HG03457 (cell line): ENCODE measurements at regions not wholly inside any gene's neighbourhood (a gene's known extent, or its start where the extent isn't known, plus 50 kb on each side); places are given as distances from the start of the nearest gene placed in this dataset.

Source experiments
- ATAC-seq: cut with Tn5 transposase; IDR thresholded peaks from one replicate; pipeline ENCODE4 v1.9.1; 2021; ENCODE audit warnings: moderate number of reproducible peaks; ENCODE audit not compliant: unreplicated experiment

GRCh38 chr10:44301781-44302355 lies 83.0 kb downstream of the CXCL12 start:
- ATAC-seq: no peak

DNA sequence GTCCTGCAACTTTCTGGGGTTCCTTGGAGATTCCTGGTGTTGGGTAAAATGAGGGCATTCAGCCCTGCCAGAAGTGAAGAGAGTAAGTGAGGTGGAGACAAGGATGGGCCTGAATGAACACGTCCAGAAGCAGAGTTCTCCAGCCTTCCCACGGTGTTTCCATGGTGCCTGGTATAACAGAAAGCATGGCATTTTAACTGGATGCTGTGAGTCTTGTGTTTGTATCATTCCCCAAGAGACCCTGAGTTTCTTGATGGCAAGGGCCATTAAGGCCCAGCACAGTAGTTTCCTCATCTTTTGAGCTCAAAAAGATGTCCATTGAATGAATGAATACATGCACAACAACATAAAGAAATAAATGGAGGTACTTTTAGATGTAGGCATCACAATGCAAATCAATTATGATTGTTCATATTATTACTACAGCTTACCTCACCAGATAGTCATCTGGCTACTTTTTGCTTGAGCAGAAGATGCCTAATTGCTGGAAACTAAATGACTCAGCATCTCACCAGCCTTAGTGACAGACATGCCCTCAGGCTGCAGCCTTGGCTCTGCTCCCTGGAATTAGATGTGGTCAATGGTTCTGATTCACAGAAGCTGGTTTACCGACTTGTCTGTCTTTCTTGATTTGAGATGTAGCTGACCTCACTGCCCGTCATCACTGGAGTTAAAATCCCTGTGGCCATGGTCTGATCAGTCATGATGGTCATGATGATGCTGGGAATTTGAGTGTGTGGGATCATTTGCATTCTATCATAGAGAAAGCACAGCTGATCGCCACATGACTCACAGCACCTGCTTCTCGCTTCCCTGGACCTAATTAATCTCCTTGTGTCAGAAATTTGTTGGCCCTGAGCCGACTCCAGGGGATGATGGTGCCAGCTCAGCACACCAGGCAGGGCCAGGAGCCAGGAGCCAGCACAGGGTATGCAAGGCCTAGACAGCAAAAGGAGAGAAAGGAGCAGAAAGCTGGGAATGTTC lies 83.9 kb downstream of the CXCL12 start:
- ATAC-seq: no peak

- ATAC-seq: no peak
These were observed 86.2 kb downstream of the CXCL12 start for GRCh38 chr10:44298713-44299112.

GRCh38 chr10:44297963-44298362 lies 86.9 kb downstream of the CXCL12 start:
- no peak for ATAC-seq

- no peak for ATAC-seq
These were observed 89.2 kb downstream of the CXCL12 start for GRCh38 chr10:44295644-44296241.

DNA sequence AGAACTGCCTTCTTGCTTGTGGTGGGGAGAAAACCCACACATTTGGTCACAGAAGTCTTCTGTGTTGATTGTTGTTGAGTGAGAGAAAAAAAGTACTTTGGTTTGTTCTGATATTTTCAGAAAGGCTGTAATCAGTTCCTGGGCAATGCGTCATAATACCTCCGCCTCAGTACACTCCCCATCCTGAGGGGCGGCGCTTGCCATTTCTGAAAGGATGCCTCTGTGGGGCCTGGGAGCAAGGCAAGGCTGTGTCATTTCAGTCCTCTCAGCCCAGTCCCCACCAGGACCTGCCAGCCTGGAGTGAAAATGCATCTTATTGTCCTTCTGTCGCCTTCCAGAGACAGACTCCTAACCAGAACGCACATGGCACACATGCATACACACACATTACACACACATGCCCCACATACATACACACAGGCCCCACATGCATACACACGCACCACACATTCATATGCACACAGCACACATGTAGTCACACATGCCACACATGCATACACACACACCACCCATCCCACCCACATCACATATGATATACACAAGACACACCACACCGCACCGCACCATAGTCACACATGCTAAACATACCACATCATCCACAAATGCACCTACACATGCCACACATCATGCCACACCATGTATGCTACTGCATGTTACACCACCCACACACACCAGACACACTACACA lies 90.0 kb downstream of the CXCL12 start:
- ATAC-seq: no peak

DNA sequence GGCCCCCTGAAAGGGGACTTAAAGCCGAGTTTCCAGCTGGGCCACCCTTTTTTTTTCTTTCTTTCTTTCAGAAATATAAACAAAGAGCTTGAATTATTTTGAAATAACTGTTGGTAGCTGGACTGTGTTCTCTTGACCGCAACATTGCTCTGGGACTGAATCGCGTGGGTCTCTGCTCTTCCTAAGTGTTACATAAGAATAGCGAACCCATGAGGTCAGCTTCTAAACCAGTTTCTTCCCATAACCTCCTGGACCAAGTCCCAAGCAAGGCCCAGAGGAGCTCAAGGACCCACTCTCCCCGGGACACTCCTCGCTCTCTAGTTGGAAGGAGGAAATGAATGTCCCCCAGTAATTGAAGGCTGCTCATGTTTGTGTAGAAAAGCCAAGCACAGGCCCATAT lies 91.1 kb downstream of the CXCL12 start:
- no peak for ATAC-seq

- ATAC-seq: no peak
These were observed 91.6 kb downstream of the CXCL12 start for GRCh38 chr10:44293306-44293778.

GRCh38 chr10:44292390-44293002 lies 92.4 kb downstream of the CXCL12 start:
- ATAC-seq: no peak

- no peak for ATAC-seq
These were observed 93.8 kb downstream of the CXCL12 start for GRCh38 chr10:44291091-44291490.

- ATAC-seq: no peak
These were observed 95.8 kb downstream of the CXCL12 start for GRCh38 chr10:44289125-44289524.

- no peak for ATAC-seq
These were observed 97.5 kb downstream of the CXCL12 start for GRCh38 chr10:44287408-44287807.

- no peak for ATAC-seq
These were observed 100.5 kb downstream of the CXCL12 start for GRCh38 chr10:44284198-44285084.

- ATAC-seq: no peak
These were observed 102.1 kb downstream of the CXCL12 start for GRCh38 chr10:44282626-44283300.

- ATAC-seq: no peak
These were observed 103.2 kb downstream of the CXCL12 start for GRCh38 chr10:44281662-44282061.

DNA sequence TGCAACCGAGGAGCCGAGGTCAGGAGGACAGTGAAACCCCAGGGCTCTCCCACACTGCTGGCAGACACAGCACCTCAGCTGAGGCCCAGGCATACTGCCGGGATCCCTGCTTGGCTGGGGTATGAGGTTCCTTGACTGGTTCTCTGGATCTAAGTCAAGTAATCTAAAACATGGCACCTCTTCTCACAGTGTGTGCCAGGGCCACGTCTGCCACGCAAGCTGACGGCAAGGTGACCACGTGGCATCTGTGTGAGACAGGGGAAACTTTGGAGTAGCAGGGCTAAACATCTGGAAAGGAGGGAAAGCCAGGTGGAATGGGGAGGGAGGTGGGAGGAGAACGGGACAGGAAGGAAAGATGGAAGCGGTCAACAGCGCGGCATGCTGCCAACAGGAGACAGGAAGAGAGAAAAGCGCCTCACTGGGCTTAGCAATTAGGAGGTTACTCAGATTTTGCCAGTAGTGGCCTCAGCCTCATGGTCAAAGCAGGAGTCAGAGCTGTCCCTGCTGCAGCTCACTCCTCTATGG lies 103.7 kb downstream of the CXCL12 start:
- no peak for ATAC-seq

DNA sequence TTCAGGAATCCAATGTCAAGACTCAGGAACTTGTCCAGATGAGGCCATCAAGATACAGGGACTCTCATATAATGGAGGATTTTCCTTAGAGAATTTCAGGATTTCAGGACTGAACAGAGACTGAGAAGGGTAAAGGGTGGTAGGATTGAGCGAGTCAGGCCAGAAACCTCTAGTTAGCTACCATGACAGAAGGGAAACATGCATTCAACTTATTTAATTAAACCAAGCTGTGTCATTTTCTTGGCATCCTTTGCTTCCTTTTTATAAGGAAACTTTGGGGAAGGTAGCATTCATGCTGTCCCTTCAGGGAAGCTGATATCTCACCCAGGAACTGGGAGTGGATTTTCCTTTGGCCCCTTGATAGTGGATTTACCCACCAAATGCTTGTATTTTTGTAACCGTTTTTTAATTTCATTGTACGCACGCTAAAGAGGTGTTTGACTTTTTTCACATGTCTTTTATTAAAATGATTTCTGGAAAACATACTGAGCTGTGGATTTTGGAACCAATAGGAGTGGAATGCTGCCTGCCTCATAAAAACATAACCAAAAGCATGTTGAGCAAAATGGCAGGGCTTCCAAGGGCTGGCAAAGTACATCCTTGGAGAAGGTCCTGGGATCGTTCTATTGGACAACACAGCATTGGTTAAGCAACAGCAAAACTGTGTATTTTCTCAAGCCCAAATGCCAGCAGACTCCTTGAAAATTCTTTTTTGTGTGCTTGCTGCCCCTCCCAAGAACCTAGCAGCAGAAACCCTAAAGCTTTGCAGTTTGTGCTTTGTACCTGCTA lies 104.5 kb downstream of the CXCL12 start:
- ATAC-seq: no peak

DNA sequence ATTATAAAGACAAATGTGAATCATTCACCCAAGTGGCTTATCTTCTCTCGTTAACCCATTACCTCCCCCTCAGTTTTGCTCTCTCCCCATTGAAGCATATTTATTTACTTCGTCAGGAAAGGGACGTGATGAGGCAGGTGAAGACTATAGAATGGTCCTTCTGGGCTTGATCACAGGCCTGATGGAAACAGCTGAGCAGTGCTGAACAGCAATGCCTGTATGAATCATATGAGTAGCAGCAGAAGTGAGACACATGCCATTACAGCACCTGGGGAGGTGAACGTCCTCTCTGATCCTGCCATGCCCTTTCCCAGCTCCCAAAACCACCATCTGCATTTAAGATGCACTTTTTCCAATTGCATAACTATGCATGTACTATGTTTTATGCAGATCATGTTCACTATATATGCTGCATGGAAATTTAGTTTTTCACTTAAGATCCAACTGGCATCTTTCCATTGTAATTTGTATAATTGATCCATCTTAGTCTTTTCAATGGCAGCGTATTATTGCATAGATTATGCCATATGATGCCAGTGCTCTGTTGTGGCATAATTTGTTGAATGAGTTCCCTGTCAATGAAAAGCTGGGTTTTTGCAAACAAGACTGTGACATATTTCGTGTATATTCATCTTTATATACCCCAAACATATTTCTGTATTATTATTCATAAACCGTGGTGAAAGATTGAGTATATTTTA lies 105.3 kb downstream of the CXCL12 start:
- no peak for ATAC-seq
